GM12891 (cell line): ENCODE measurements at regions not wholly inside any gene's neighbourhood (a gene's known extent, or its start where the extent isn't known, plus 50 kb on each side); places are given as distances from the start of the nearest gene placed in this dataset.

Experiments used
- PAX5 ChIP-seq: IDR thresholded peaks from 2 replicates; pipeline ENCODE4 v1.6.1; 2011; ENCODE audit warnings: low read length, moderate library complexity, mild to moderate bottlenecking; ENCODE audit not compliant: insufficient read depth, severe bottlenecking
- POLR2A ChIP-seq: IDR thresholded peaks from 2 replicates; pipeline ENCODE4 v1.6.1; 2011; ENCODE audit warnings: low read depth, low read length, control low read depth
- POLR2AphosphoS5 ChIP-seq: IDR thresholded peaks from 2 replicates; pipeline ENCODE4 v1.6.1; 2011; ENCODE audit warnings: low read depth, low read length, control low read depth
- POU2F2 ChIP-seq: IDR thresholded peaks from 2 replicates; pipeline ENCODE4 v1.6.1; 2011; ENCODE audit warnings: low read depth, mild to moderate bottlenecking, control low read depth, low read length, moderate library complexity
- SPI1 ChIP-seq: IDR thresholded peaks from 2 replicates; pipeline ENCODE4 v1.6.1; 2011; ENCODE audit warnings: low read depth, low read length, control low read depth
- TAF1 ChIP-seq: IDR thresholded peaks from 2 replicates; pipeline ENCODE4 v1.6.1; 2011; ENCODE audit warnings: low read depth, low read length, control low read depth

GRCh38 chr5:123937230-123937629, 425.3 kb downstream of the CSNK1G3 start:
- TF ChIP-seq POLR2A, result no peak
- TF ChIP-seq POLR2AphosphoS5, result no peak
- TF ChIP-seq TAF1, result no peak
- no peak for TF ChIP-seq SPI1
- no peak for TF ChIP-seq POU2F2
- TF ChIP-seq PAX5, result no peak
